CD4-positive, alpha-beta T cell (primary cell): ENCODE measurements at regions not wholly inside any gene's neighbourhood (a gene's known extent, or its start where the extent isn't known, plus 50 kb on each side); places are given as distances from the start of the nearest gene placed in this dataset.
"Not testable (repeated sequence)": the region's sequence is repeated elsewhere in the genome, so short reads cannot be mapped to it uniquely, and the experiment has no call there.

Source experiments
- ATAC-seq: fragments of 200-7000 bp; cut with Tn5 transposase; one replicate; pipeline ENCODE4 v1.10.0; 2022; ENCODE audit warnings: mild to moderate bottlenecking; ENCODE audit not compliant: poor library complexity
- CTCF ChIA-PET: fragments of 350-600 bp; sonication (Branson Sonifier 250); formaldehyde crosslinking; loops from one replicate; lab custom pipeline; 2021; ENCODE audit warnings: antibody characterized with exemption, inconsistent platforms; lab: Charles Lee
- POLR2A ChIA-PET: fragments of 350-600 bp; sonication (Branson Sonifier 250); formaldehyde crosslinking; loops from one replicate; lab custom pipeline; 2021; ENCODE audit warnings: antibody characterized with exemption, inconsistent platforms; lab: Charles Lee
- DNase-seq, 14 experiments: peaks; one replicate each; pipeline ENCODE4 v3.0.0-alpha.2; 2013 to 2020; ENCODE audit warnings: mixed read lengths in 2 of 14
- H3K27ac ChIP-seq, 2 donors: one replicate each; pipeline versions ENCODE4 v1.5.1 to v1.7.0; 2013; ENCODE audit warnings: low read length in 2 of 2, low read depth in 1 of 2, mild to moderate bottlenecking in 1 of 2
- H3K27me3 ChIP-seq, 2 experiments: 1 replicate in 1 of 2; 2 replicates in 1 of 2; pipeline versions ENCODE4 v1.6.1 to v1.7.0; 2013; ENCODE audit warnings: low read length in 2 of 2, control low read depth in 1 of 2, mild to moderate bottlenecking in 1 of 2, moderate library complexity in 1 of 2; ENCODE audit not compliant: insufficient read depth in 2 of 2, control insufficient read depth in 1 of 2
- H3K36me3 ChIP-seq: one replicate; pipeline ENCODE4 v1.6.1; 2013; ENCODE audit warnings: low read length, control low read depth; ENCODE audit not compliant: insufficient read depth
- H3K4me1 ChIP-seq: one replicate; pipeline ENCODE4 v1.6.1; 2013; ENCODE audit warnings: low read length, control low read depth; ENCODE audit not compliant: insufficient read depth
- H3K4me3 ChIP-seq: one replicate; pipeline ENCODE4 v1.5.1; 2013; ENCODE audit warnings: mild to moderate bottlenecking, low read length, moderate library complexity
- H3K9me3 ChIP-seq, 2 experiments: 1 replicate in 1 of 2; 2 replicates in 1 of 2; pipeline versions ENCODE4 v1.6.1 to v1.7.0; 2013; ENCODE audit warnings: low read length in 2 of 2, mild to moderate bottlenecking in 2 of 2, control low read depth in 1 of 2, moderate library complexity in 1 of 2; ENCODE audit not compliant: control insufficient read depth in 1 of 2, insufficient read depth in 1 of 2
- H3K27ac Mint-ChIP-seq: one replicate; pipeline ENCODE4 v1.8.0; 2020; ENCODE audit warnings: mixed read lengths
- H3K27me3 Mint-ChIP-seq: one replicate; pipeline ENCODE4 v1.8.0; 2021; ENCODE audit warnings: mixed read lengths
- H3K36me3 Mint-ChIP-seq: one replicate; pipeline ENCODE4 v1.8.0; 2021; ENCODE audit warnings: low read depth, mixed read lengths
- H3K4me1 Mint-ChIP-seq: one replicate; pipeline ENCODE4 v1.8.0; 2021; ENCODE audit warnings: low read depth, mixed read lengths
- H3K4me3 Mint-ChIP-seq: one replicate; pipeline ENCODE4 v1.8.0; 2020; ENCODE audit warnings: mild to moderate bottlenecking, mixed read lengths
- H3K9me3 Mint-ChIP-seq: one replicate; pipeline ENCODE4 v1.8.0; 2020; ENCODE audit warnings: mixed read lengths
- intact Hi-C, 2 experiments: fragments of 100-400 bp; cut with DNase I in 1 of 2; cut with micrococcal nuclease in 1 of 2; formaldehyde crosslinking; loops; one replicate each; pipeline versions ENCODE4 v1.15.1 to v1.9.0; 2023 to 2025; cut with DNase I, micrococcal nuclease
- TF ChIP-seq, protein P1 (sequence below): fragments of 200-600 bp; IDR thresholded peaks from one replicate; pipeline ENCODE4 v1.8.0; 2022; ENCODE audit warnings: antibody characterized with exemption, mild to moderate bottlenecking

DNA sequence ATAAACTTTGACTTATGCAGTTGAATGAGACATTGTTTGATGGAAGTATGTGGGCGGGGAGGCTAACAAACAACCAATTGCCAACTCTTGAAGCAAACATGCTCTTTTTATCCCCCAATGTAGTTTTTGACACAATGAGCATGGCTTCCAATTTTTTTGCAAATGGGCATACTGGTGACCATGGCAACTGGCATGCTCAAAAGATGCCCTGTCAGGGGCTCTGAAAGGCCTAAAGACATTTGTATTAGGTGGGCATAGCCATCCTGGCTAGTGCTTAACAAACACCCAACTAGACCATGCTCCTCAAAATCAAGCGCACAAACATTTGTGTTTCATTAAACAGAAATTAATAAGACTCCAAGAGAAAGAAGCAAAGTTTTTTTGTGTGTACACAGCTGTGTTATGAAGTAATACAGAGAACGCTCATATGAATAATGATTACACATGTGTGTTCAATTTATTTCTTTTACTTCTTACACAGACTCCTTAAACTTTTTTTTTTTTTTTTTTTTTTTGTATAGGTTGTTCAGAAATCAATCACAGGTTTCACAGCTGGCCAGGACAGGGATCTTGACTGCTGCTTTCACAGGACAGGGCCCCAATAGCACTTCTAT, 95.6 kb downstream of the DLEU7 start:
- POLR2A ChIA-PET: no interaction called here
- DNase-seq (no peak), ATAC-seq (no peak)
- Mint-ChIP-seq H3K36me3 (no peaks in the 10 kb centered on the region), H3K4me3 (no peak overlapping the region), H3K27ac (no peak overlapping the region), H3K4me1 (no peaks in the 10 kb centered on the region), H3K9me3 (peaks cover 4% of the 10 kb centered on the region), H3K27me3 (no peaks in the 10 kb centered on the region)
- CTCF ChIA-PET: interaction anchor here (0.6 kb wide), 1 partner anchor 10 kb away, joined by 4 read pairs; no protein-coding TSS in a partner anchor
- intact Hi-C loops: no loop called here
- Histone ChIP-seq H3K27me3 (no peaks in the 10 kb centered on the region), H3K4me1 (no peaks in the 10 kb centered on the region), H3K36me3 (no peaks in the 10 kb centered on the region), H3K9me3 (no peaks in the 10 kb centered on the region), H3K4me3 (no peak overlapping the region), H3K27ac (no peak overlapping the region)
- TF ChIP-seq, protein P1, sequence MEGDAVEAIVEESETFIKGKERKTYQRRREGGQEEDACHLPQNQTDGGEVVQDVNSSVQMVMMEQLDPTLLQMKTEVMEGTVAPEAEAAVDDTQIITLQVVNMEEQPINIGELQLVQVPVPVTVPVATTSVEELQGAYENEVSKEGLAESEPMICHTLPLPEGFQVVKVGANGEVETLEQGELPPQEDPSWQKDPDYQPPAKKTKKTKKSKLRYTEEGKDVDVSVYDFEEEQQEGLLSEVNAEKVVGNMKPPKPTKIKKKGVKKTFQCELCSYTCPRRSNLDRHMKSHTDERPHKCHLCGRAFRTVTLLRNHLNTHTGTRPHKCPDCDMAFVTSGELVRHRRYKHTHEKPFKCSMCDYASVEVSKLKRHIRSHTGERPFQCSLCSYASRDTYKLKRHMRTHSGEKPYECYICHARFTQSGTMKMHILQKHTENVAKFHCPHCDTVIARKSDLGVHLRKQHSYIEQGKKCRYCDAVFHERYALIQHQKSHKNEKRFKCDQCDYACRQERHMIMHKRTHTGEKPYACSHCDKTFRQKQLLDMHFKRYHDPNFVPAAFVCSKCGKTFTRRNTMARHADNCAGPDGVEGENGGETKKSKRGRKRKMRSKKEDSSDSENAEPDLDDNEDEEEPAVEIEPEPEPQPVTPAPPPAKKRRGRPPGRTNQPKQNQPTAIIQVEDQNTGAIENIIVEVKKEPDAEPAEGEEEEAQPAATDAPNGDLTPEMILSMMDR: no peak

DNA sequence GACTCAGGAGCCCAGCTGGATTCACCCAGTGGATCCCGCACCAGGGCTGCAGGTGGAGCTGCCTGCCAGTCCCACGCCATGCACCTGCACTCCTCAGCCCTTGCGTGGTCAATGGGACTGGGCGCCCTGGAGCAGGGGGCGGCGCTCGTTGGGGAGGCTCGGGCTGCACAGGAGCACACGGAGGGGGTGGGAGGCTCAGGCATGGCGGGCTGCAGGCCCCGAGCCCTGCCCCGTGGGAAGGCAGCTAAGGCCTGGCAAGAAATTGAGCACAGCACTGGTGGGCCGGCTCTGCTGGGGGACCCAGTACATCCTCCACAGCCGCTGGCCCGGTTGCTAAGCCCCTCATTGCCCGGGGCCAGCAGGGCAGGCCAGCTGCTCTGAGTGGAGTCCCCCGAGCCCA, 90.3 kb downstream of the DLEU7 start:
- DNase-seq, H3K36me3 ChIP-seq, H3K4me3 ChIP-seq, H3K4me1 ChIP-seq, intact Hi-C loops, H3K4me3 Mint-ChIP-seq, H3K27me3 ChIP-seq, H3K9me3 Mint-ChIP-seq, H3K27ac Mint-ChIP-seq, H3K4me1 Mint-ChIP-seq, H3K27ac ChIP-seq, ATAC-seq, H3K9me3 ChIP-seq, H3K36me3 Mint-ChIP-seq, H3K27me3 Mint-ChIP-seq, CTCF ChIA-PET, POLR2A ChIA-PET: not testable (repeated sequence)

DNA sequence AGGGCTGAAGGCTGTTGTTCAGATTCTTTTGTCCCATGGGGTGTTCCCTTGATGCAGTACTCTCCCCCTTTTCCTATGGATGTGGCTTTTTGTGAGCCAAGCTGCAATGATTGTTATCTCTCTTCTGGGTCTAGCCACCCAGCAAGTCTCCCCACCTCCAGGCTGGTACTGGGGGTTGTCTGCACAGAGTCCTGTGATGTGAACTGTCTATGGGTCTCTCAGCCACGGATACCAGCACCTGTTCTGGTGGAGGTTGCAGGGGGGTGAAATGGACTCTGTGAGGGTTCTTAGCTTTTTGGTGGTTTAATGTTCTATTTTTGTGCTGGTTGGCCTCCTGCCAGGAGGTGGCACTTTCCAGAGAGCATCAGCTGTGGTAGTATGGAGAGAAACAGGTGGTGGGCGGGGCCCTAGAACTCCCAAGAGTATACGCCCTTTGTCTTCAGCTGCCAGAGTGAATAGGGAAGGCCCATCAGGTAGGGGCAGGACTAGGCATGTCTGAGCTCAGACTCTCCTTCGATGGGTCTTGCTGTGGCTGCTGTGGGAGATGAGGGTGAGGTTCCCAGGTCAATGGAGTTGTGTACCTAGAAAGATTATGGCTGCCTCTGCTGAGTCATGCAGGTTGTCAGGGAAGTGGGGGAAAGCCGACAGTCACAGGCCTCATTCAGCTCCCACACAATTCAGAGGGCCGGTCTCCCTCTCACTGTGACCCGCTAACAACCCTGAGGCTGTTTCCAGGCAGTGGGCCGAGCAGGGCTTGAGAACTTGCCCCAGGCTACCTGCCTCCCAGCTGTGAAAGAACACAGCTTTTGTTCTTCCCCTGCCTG, 87.4 kb downstream of the DLEU7 start:
- H3K9me3 Mint-ChIP-seq, H3K4me3 Mint-ChIP-seq, intact Hi-C loops, H3K36me3 Mint-ChIP-seq, H3K36me3 ChIP-seq, CTCF ChIA-PET, H3K27ac Mint-ChIP-seq, ATAC-seq, H3K4me1 Mint-ChIP-seq, H3K27me3 Mint-ChIP-seq, H3K27ac ChIP-seq, H3K27me3 ChIP-seq, H3K4me1 ChIP-seq, POLR2A ChIA-PET, H3K4me3 ChIP-seq, DNase-seq: not testable (repeated sequence)
- H3K9me3 ChIP-seq: peaks cover 0 to 11% of the 10 kb centered on the region in 2 experiments

- no peaks in the 10 kb centered on the region for H3K36me3 ChIP-seq
- DNase-seq (no peak), ATAC-seq (no peak)
- H3K4me1 ChIP-seq: no peaks in the 10 kb centered on the region
- H3K27me3 ChIP-seq: no peaks in the 10 kb centered on the region
- ChIA-PET POLR2A (no interaction called here), CTCF (no interaction called here)
- H3K27ac Mint-ChIP-seq: no peak overlapping the region
- peaks cover 5% of the 10 kb centered on the region for H3K4me1 Mint-ChIP-seq
- H3K9me3 ChIP-seq: peaks cover 0 to 11% of the 10 kb centered on the region in 2 experiments
- intact Hi-C loops: no loop called here
- no peaks in the 10 kb centered on the region for H3K36me3 Mint-ChIP-seq
- TF ChIP-seq, protein P1: no peak
- no peak overlapping the region for H3K4me3 ChIP-seq
- H3K9me3 Mint-ChIP-seq: no peaks in the 10 kb centered on the region
- no peaks in the 10 kb centered on the region for H3K27me3 Mint-ChIP-seq
- no peak overlapping the region for H3K4me3 Mint-ChIP-seq
- no peak overlapping the region for H3K27ac ChIP-seq
These were observed 86.5 kb downstream of the DLEU7 start for GRCh38 chr13:50757008-50757407.
